ENCODE measurements at regions not wholly inside any gene's neighbourhood (a gene's known extent, or its start where the extent isn't known, plus 50 kb on each side); places are given as distances from the start of the nearest gene placed in this dataset.

- no peak for TF ChIP-seq CTCF (IDR thresholded peaks at IDR 0.05; ENCODE audit: borderline replicate concordance, insufficient read depth, low read depth, low read length)
These were observed 101.5 kb upstream of the USP15 start for GRCh38 chr12:62158461-62159360.

DNA sequence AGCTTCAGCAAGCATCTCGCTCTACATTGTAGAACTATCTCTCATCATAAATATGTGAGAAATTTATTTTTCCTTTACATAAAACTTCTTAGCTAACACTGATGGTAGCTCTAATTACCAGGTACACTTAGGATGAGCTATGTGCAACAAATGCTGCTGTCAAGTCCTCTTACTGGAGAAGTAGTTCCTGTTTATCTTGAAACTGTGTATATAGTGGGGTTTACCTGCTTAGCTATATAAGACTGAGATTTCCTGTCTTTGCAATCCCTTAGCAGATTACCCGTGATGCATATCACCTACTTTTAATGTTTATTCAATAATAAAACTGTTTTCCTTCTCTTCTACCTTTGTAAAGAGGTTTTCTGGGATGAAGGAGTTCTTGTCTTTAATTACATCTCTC is 98.0 kb upstream of the USP15 start:
- no peak overlapping the region for H3K4me3 ChIP-seq (ENCODE audit: low read depth, low read length)
- TF ChIP-seq CTCF (IDR thresholded peaks at IDR 0.05; ENCODE audit: borderline replicate concordance, insufficient read depth, low read depth, low read length): no peak

More at GRCh38 chr12:62158461-62159360, 101.5 kb upstream of the USP15 start:
- H3K4me3 ChIP-seq (ENCODE audit: low read depth, low read length): no peak overlapping the region

DNA sequence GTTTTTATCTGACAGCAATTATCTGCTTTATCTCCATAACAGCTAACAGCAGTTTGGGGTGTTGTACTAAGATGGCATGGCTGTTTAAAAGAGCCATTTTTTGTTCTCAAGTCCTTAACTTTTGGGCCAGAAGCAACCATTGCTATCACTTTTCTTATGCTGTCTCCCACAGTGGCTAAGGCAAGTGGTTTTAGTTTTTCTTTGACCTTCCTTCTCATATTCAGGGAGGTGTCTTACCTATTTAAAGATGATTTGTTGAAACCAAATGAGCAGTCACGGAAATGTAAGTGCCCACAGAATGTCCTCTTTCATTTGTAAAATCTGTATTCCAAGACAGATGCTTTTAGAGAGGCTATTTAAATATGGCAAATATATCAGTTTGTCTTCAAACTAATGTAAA is 96.8 kb upstream of the USP15 start:
- no peak for TF ChIP-seq CTCF (IDR thresholded peaks at IDR 0.05; ENCODE audit: borderline replicate concordance, insufficient read depth, low read depth, low read length)

GRCh38 chr12:62164036-62164435 is 96.2 kb upstream of the USP15 start:
- no peak for TF ChIP-seq CTCF (IDR thresholded peaks at IDR 0.05; ENCODE audit: borderline replicate concordance, insufficient read depth, low read depth, low read length)
- H3K4me3 ChIP-seq (ENCODE audit: low read depth, low read length): no peak overlapping the region

More for the DNA sequence above, 96.8 kb upstream of the USP15 start:
- no peak overlapping the region for H3K4me3 ChIP-seq (ENCODE audit: low read depth, low read length)

- no peak overlapping the region for H3K4me3 ChIP-seq (ENCODE audit: low read depth, low read length)
- no peak for TF ChIP-seq CTCF (IDR thresholded peaks at IDR 0.05; ENCODE audit: borderline replicate concordance, insufficient read depth, low read depth, low read length)
These were observed 93.7 kb upstream of the USP15 start for GRCh38 chr12:62166525-62166924.

- TF ChIP-seq CTCF (IDR thresholded peaks at IDR 0.05; ENCODE audit: borderline replicate concordance, insufficient read depth, low read depth, low read length): no peak
These were observed 91.8 kb upstream of the USP15 start for GRCh38 chr12:62168411-62168810.

DNA sequence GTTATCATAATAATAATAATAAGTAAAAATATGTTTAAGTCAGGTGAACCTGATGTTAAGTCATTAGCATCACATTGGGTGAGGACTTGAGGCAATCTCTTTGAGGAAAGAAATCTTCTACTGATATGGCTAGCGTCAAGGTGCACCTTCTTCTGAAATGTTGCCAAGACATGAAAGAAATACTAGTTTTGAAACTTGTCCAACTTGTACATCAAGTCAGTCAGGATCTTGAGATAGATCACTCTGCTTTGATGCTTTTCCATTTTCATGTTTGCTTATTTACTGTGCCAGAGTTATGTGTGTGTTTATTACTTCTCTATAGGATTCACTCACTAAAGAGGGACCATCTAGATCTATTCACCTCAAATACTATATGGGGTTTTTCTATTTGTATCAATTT is 90.0 kb upstream of the USP15 start:
- no peak overlapping the region for H3K4me3 ChIP-seq (ENCODE audit: low read depth, low read length)
- no peak for TF ChIP-seq CTCF (IDR thresholded peaks at IDR 0.05; ENCODE audit: borderline replicate concordance, insufficient read depth, low read depth, low read length)

More at GRCh38 chr12:62168411-62168810, 91.8 kb upstream of the USP15 start:
- H3K4me3 ChIP-seq (ENCODE audit: low read depth, low read length): no peak overlapping the region

Measured in GM12875 (cell line).